Ectodermal cell (in vitro differentiated cells): ENCODE measurements at regions not wholly inside any gene's neighbourhood (a gene's known extent, or its start where the extent isn't known, plus 50 kb on each side); places are given as distances from the start of the nearest gene placed in this dataset.
"Not testable (repeated sequence)": the region's sequence is repeated elsewhere in the genome, so short reads cannot be mapped to it uniquely, and the experiment has no call there.

ENCODE experiments used
- H3K27ac ChIP-seq: 2 replicates; pipeline ENCODE4 v1.7.0; 2013; ENCODE audit warnings: mild to moderate bottlenecking, low read depth, low read length; ENCODE audit not compliant: insufficient read depth, poor library complexity, severe bottlenecking
- H3K27me3 ChIP-seq: 2 replicates; pipeline ENCODE4 v1.7.0; 2013; ENCODE audit warnings: mild to moderate bottlenecking, low read length; ENCODE audit not compliant: insufficient read depth, control insufficient read depth, poor library complexity, severe bottlenecking
- H3K36me3 ChIP-seq: one replicate; pipeline ENCODE4 v1.7.0; 2013; ENCODE audit warnings: low read length; ENCODE audit not compliant: control insufficient read depth, insufficient read depth
- H3K4me1 ChIP-seq: one replicate; pipeline ENCODE4 v1.7.0; 2013; ENCODE audit warnings: low read length; ENCODE audit not compliant: control insufficient read depth, insufficient read depth
- H3K4me3 ChIP-seq: 2 replicates; pipeline ENCODE4 v1.7.0; 2013; ENCODE audit warnings: low read depth, low read length, control low read depth; ENCODE audit not compliant: insufficient read depth
- H3K9me3 ChIP-seq: 2 replicates; pipeline ENCODE4 v1.7.0; 2013; ENCODE audit warnings: mild to moderate bottlenecking, low read length, moderate library complexity; ENCODE audit not compliant: control insufficient read depth
- WGBS, 2 experiments: methylation state at CpG; one replicate each; pipeline ENCODE4 v1.1.7; 2013; ENCODE audit warnings: missing lambda C conversion rate in 2 of 2; 5-methylcytosine and 5-hydroxymethylcytosine counted together

DNA sequence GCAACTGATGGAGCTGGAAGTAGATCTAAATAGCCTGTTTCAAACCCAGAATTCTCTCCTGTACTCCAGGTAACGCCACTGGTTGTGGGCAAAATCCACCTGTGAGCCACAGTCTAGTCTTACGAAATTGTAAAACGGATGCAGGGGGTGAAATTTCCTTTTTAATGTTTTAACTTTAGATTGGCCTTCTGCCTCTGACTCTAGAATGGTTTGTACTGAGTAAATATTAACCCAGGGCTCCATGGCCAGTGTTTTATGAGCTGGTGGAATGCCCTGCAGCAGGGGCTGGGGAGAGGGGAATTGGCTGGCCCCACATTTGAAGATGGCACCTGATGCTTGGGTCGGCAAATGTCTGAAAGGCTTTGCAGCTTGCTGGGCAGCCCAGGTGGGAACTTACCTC is 156.6 kb downstream of the MYCN start:
- no peak overlapping the region for H3K27ac ChIP-seq
- peaks cover 2% of the 10 kb centered on the region for H3K4me1 ChIP-seq
- no peak overlapping the region for H3K4me3 ChIP-seq
- no peaks in the 10 kb centered on the region for H3K36me3 ChIP-seq
- no peaks in the 10 kb centered on the region for H3K27me3 ChIP-seq
- no peaks in the 10 kb centered on the region for H3K9me3 ChIP-seq
- 95 to 97% methylated on average over 4 of the region's 4 CpGs for WGBS, 2 experiments

DNA sequence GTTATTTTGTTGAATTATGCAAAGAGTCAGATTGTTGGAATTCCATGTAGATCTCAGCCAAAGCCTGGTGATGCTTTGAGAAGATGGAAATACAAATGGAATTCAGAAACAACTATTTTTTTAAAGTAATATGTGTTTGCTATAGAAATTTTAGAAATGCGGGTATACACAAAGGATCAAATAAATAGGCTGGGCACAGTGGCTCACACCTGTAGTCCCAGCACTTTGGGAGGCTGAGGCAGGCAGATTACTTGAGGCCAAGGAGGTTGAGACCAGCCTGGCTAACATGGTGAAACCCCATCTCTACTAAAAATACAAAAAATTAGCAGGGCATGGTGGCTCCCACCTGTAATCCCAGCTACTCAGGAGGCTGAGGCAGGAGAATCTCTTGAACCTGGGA is 155.1 kb downstream of the MYCN start:
- not testable (repeated sequence) for H3K9me3 ChIP-seq, H3K27ac ChIP-seq, H3K4me1 ChIP-seq, H3K4me3 ChIP-seq, H3K36me3 ChIP-seq, H3K27me3 ChIP-seq
- 96% methylated on average over 1 of the region's 1 CpG for WGBS, 2 experiments

DNA sequence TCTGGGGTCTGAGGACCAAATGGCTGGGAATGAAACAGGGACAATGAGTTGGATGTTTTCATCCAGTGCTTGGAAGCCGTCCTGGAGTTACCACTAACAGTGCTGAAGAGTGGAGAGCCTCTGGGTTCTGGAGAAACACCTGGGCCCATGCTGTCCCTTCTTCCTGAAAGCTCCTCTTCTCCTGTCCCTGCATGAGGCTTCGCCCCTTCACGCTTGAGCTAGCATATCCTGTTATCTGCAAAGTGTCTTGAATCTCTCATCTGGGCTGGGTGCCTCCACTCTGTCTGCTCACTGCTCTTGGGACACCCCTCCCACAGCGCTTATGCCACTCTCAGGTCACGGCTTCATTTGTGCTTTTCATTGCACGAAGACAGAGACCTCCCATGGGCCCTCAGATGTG is 154.5 kb downstream of the MYCN start:
- 89 to 92% methylated on average over 6 of the region's 6 CpGs for WGBS, 2 experiments
- Histone ChIP-seq H3K4me3 (no peak overlapping the region), H3K4me1 (no peaks in the 10 kb centered on the region), H3K27me3 (no peaks in the 10 kb centered on the region), H3K36me3 (no peaks in the 10 kb centered on the region), H3K27ac (no peak overlapping the region), H3K9me3 (no peaks in the 10 kb centered on the region)

DNA sequence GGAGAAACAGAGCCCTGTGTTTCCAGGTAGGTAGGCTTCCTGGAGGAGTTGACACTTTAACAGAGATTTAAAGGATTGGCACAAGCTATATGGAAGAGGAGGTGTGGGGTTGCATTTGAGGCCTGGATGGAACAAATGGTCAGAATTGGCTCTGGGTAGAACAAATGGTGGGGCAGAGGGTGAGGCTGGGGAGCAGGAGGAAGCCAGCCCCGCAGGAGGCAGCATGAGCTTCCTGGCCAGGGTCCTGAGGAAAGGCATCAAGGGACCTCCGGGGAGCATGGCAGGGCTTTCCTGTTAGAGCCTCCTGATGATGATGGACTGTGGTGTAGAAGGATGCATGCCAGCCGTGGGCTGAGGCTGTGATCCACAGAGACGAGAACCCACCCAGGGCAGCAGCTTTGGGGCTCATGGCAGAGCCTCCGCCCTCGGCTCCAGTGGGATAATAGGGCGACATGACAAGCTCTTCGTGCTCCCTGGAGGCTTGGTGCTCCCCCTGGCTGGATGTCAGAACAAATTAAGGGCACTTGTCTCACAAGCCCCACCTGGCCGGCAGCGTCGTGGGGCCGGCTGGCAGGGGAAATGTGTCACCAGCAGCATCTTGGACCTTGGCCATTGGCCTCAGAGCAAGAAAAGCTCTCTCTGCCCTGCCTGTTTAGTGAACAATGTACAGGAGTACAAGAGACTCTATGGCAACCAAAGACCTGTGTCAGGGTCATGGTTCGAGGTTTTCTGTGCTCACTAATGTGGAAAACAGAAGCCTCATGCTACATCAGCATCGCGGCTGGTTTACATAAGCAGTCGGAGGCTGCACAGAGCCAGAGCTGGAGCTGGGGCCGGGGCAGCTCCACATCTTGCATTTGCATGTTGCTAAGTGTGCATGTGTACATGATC is 153.5 kb downstream of the MYCN start:
- Histone ChIP-seq H3K4me1 (no peaks in the 10 kb centered on the region), H3K27ac (no peak overlapping the region), H3K36me3 (no peaks in the 10 kb centered on the region), H3K9me3 (no peaks in the 10 kb centered on the region), H3K4me3 (no peak overlapping the region), H3K27me3 (no peaks in the 10 kb centered on the region)
- 89 to 90% methylated on average over 17 of the region's 17 CpGs for WGBS, 2 experiments

DNA sequence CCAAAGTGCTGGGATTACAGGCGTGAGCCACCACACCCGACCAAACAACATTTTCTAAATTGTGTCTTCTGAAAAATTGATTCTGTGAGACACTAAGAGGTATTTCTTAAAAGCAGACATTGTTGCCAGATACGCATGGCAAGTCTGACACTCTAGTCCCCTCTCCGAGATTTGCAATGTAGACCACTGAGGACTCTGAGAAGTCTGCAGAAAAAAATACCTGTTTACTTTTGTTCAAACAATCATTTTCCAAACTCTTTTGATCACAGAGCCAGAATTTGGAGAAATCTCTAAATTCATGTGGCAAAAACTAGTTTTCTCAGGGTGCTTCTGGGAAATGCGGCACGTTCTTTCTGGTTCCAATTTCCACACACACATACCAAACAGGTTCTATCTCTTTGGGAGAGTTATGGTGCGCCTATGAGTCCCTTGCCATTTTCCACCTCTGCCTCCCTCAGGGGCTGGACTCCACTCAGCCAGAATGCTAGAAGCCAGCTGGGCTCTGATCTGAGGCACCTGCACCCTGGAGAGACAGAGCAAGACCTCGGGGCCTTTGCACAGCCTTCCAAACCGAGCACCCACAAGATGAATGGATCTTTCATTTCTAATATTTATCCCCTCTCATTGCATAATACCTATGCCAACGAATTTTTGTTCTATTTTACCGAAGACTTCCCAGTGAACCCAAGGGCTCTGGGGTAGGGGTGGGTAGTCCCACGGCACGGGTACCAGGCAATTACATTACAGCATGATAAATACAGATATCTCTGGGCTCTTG is 152.7 kb downstream of the MYCN start:
- WGBS, 2 experiments: 95% methylated on average over 10 to 13 of the region's 13 CpGs
- Histone ChIP-seq H3K27me3 (no peaks in the 10 kb centered on the region), H3K36me3 (no peaks in the 10 kb centered on the region), H3K9me3 (no peaks in the 10 kb centered on the region), H3K4me3 (no peak overlapping the region), H3K27ac (no peak overlapping the region), H3K4me1 (no peaks in the 10 kb centered on the region)

DNA sequence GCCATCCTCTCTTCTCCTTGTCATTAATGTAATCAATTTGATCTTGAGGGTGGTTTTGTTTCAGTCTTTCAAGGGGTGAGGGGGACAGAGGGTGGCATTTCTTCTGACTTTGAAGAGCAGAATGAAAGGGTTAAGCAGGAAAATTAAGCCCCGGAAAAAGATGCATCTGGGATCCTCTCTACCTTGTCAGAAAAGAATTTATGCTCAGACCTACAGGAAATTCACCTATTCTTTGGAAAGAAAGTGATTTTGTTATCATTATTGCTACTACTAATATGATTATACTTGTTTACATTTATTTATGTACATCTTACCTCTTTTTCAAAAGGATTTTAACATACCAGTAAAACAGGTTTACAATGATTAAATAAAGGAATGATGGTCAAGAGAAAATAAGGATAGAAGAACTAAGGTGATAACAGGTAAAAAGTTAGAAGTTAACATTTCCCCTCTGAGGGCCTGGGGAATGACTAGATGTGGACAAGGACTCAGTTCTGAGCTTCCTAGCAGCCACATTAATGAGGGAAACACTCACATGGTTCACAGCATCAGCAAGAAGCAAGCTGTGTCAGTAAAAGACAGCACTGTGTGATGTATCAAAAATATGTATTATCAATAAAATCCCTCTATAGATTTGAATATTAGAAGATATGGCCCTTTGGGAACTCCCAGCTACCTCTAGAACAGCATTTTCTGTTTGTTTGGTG is 151.4 kb downstream of the MYCN start:
- Histone ChIP-seq H3K4me3 (no peak overlapping the region), H3K27me3 (no peaks in the 10 kb centered on the region), H3K36me3 (no peaks in the 10 kb centered on the region), H3K27ac (no peak overlapping the region), H3K4me1 (no peaks in the 10 kb centered on the region), H3K9me3 (no peaks in the 10 kb centered on the region)
- WGBS, 2 experiments: 88 to 100% methylated on average over 1 of the region's 1 CpG

DNA sequence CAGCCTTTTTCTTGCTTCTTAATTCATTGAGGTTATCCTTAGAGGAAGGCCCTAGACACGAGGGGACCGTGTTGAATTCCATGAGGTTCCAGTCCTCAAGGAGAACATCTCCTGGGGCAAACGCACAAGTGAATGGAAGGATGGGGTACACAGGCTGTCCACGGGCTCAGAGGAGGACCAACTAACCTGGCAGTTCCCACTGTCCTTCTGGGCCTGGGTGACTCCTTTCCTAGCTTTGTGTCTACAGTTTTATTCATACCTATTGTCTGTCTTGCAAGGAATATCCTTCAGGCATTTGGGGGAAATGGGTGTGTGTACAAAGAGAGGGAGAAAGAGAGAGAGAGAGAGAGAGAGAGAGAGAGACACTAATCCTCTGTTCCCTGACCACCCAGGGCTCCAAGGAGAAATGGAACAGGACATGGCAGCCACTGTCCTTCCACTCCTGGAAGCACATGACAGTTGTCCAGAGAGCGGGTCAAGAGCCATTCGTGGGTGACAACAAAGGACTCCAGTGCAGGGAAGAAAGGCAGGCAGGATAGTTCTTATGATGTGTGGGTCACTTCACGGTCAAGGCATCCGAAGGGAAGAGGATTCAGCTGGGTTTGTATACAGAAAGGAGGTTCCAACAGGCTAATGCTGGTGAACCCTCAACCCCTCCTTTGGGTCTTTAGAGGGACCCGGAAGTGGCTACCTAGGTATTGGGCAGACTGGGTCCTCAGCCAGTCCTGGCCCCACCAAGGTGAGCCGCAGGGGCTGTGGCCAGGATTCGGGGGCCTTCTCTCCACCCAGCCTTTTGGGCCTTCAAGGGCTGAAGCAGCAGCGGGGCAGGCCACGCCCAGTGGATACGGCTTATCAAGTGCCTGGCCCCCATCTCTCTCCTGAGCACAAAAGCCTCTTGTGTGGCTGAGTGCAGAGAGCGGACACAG is 150.6 kb downstream of the MYCN start:
- H3K27me3 ChIP-seq: no peaks in the 10 kb centered on the region
- no peak overlapping the region for H3K4me3 ChIP-seq
- WGBS, 2 experiments: 93 to 94% methylated on average over 15 of the region's 15 CpGs
- peaks cover 3% of the 10 kb centered on the region for H3K4me1 ChIP-seq
- H3K36me3 ChIP-seq: no peaks in the 10 kb centered on the region
- H3K27ac ChIP-seq: no peak overlapping the region
- no peaks in the 10 kb centered on the region for H3K9me3 ChIP-seq

DNA sequence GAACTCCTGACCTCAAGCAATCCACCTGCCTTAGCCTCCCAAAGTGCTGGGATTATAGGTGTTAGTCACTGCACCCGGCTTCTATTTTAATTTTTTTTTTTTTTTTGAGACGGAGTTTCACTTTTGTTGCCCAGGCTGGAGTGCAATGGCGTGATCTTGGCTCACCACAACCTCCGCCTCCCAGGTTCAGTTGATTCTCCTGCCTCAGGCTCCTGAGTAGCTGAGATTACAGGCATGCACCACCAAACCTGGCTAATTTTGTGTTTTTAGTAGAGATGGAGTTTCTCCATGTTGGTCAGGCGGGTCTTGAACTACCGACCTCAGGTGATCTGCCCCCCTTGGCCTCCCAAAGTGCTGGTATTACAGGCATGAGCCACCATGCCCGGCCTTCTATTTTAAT is 149.1 kb downstream of the MYCN start:
- H3K36me3 ChIP-seq, H3K27me3 ChIP-seq, H3K27ac ChIP-seq, H3K9me3 ChIP-seq, H3K4me3 ChIP-seq: not testable (repeated sequence)
- WGBS, 2 experiments: 82% methylated on average over 7 of the region's 7 CpGs
- peaks cover 15% of the 10 kb centered on the region for H3K4me1 ChIP-seq

DNA sequence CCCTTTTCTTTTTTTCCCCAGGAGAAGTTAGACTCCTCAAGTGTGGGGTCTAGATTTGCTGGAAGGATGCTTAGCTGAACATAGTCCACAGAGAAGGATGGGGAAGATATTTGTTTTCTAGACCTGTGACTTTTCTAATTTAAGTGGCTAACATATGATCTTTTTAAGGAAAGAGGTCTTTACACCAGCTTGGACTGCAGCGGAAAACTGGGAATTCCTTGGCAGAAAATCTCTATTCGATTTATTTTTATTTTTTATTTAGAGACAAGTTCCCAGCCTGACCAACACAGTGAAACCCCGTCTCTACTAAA is 148.4 kb downstream of the MYCN start:
- WGBS, 2 experiments: 64 to 67% methylated on average over 3 of the region's 3 CpGs
- Histone ChIP-seq H3K27ac (no peak overlapping the region), H3K9me3 (no peaks in the 10 kb centered on the region), H3K4me1 (peaks cover 21% of the 10 kb centered on the region), H3K4me3 (no peak overlapping the region), H3K36me3 (no peaks in the 10 kb centered on the region), H3K27me3 (no peaks in the 10 kb centered on the region)
